ENCODE measurements at regions not wholly inside any gene's neighbourhood (a gene's known extent, or its start where the extent isn't known, plus 50 kb on each side); places are given as distances from the start of the nearest gene placed in this dataset.

DNA sequence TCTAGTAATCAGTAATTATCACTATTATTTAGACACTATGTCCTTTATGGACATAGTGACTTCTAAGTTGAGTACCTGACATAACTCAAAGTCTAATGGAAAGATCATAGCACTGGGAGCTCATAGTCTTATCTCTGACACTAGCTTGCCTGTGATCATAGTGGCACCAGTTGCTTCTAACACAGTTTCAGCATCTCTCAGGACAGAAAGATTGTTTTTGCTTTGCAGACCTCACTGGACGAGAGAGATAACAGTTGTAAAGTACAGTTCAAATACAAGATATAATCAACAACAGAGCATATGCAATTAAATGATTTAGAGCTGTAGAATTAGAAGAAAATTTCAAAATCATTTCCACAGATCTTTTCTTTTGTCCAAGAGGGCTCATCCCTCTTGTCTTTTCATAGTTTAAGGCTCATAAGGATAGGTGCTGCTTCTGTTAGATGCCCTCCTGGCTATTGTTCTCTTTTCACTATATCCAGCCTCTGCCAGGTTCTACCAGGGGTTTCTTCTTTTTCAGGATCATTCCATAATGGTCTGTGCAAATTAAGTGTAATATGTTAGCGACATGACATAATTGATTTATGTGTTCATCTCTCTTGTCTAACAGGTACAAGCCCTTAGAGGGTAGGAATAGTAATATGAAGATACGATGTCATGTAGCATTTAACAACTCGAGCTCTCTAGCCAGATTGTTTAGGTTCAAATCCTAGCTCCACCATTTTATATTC, 1175.4 kb upstream of the TENM4 start:
- Mint-ChIP-seq H3K9me3 (peaks cover 2 to 9% (median 5%) of the 10 kb centered on the region in 3 donors), H3K4me3 (no peak overlapping the region), H3K36me3 (no peaks in the 10 kb centered on the region), H3K27me3 (no peaks in the 10 kb centered on the region), H3K27ac (no peak overlapping the region), H3K4me1 (no peaks in the 10 kb centered on the region)

DNA sequence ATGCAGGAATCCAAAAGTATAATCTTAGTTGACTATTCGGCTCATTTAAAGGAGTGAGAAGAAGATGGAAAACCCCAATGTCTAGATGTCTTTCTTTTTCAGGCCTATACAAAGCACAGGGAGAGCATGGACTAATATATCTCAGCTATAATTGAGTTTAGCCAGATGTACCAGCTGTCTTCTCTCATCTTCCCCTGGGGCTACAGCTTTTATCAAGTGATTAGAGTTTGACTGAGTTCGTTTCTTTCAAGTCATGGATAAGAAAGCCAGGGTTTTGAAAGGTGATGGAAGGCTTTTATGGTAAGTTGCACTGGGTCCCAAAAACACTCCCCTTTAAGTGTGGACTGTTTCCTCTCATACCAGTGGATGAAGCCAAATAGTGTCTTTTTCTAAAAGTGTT, 1172.8 kb upstream of the TENM4 start:
- Mint-ChIP-seq H3K27me3 (no peaks in the 10 kb centered on the region), H3K4me3 (no peak overlapping the region), H3K36me3 (no peaks in the 10 kb centered on the region), H3K27ac (no peak overlapping the region), H3K4me1 (no peaks in the 10 kb centered on the region), H3K9me3 (peaks cover 5 to 14% (median 9%) of the 10 kb centered on the region in 3 donors)

DNA sequence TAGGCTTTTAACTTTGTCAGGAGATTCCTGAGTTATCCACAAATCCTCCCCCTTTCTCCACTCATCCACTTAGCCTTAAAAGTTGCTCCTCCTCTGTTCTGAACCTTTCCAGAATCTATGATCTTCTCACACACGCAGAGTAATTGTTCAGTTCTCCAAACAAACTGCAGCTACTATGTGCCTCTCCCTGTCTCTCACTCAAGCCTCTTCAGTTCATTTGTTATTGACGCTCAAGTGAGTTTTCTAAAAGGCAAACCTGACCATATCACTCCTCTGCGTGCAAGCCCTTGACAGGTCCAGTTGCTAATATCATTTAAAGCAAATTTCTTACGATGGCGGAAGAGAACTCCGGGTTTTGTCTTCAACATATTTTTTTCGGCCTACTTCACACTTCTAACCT, 1169.7 kb upstream of the TENM4 start:
- no peak overlapping the region for H3K27ac Mint-ChIP-seq
- H3K36me3 Mint-ChIP-seq = no peaks in the 10 kb centered on the region
- no peak overlapping the region for H3K4me3 Mint-ChIP-seq
- no peaks in the 10 kb centered on the region for H3K4me1 Mint-ChIP-seq
- H3K27me3 Mint-ChIP-seq = no peaks in the 10 kb centered on the region
- peaks cover 3 to 18% (median 6%) of the 10 kb centered on the region in 3 donors for H3K9me3 Mint-ChIP-seq

DNA sequence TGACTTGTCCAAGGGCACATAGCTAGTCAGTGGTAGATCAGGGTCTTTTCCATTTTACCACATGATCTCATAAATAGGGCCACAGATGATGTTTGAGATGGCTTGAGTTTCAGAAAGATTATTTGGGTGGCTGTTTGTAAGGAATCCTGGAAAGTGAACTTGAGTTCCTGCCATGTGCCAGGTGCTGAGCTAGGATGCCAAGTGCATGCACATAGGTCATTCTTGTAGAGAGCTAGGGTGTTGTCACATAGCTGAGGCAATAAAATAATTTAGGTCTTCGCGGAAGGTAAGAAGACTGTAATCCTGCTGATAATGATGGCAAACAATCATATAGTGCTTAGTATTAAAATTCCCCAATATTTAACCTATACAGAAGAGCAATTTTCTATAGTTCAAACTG, 1162.6 kb upstream of the TENM4 start:
- Mint-ChIP-seq H3K27me3 (no peaks in the 10 kb centered on the region), H3K9me3 (peaks cover 0 to 8% (median 4%) of the 10 kb centered on the region in 3 donors), H3K4me1 (no peaks in the 10 kb centered on the region), H3K27ac (no peak overlapping the region), H3K4me3 (no peak overlapping the region), H3K36me3 (no peaks in the 10 kb centered on the region)

DNA sequence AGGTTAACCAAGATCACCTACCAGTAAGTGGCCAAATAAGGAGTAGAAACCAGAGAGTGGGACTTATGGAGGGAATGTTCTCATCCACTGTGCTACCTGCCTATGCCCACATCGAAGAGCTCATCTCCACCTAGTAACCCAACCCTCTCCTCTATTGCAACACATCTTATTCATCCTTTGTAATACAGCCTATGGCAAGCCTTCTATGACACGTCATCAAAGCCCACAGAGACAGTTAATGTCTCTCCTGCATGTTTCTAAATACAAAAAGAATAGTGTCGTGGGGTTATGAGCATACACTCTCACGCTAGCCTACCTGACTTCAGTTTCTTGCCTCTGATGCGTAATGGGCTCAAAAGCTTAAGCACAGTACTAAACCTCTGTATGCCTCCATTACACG, 1158.1 kb upstream of the TENM4 start:
- H3K36me3 Mint-ChIP-seq = no peaks in the 10 kb centered on the region
- no peaks in the 10 kb centered on the region for H3K4me1 Mint-ChIP-seq
- H3K4me3 Mint-ChIP-seq = no peak overlapping the region
- no peak overlapping the region for H3K27ac Mint-ChIP-seq
- no peaks in the 10 kb centered on the region for H3K27me3 Mint-ChIP-seq
- peaks cover 0 to 8% (median 6%) of the 10 kb centered on the region in 3 donors for H3K9me3 Mint-ChIP-seq

DNA sequence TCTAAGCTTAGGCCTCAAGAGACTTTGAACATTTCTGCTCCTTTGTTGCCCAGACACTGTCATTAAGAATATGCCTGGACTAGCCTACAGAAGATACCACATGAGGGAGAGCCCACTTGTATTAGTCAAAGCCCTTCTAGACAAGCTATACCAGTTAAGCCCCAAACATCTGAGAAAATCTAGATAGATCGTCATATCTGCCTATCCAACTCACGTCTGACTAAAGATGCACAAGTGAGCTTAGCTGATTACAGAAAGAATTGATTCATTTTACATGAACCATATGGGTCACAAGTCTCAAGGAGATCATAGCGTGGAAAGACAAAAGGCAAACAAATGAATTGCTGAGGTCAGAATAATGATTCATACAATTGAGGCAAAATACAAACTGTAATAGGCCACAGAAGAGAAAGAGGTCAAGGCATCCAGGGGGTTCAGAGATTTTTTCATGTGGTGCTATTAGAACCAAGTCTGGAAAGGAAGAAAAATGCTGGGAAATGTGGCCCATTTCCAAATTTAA, 1155.5 kb upstream of the TENM4 start:
- H3K4me3 Mint-ChIP-seq = no peak overlapping the region
- no peak overlapping the region for H3K27ac Mint-ChIP-seq
- H3K9me3 Mint-ChIP-seq = peaks cover 0 to 14% (median 6%) of the 10 kb centered on the region in 3 donors
- no peaks in the 10 kb centered on the region for H3K36me3 Mint-ChIP-seq
- no peaks in the 10 kb centered on the region for H3K27me3 Mint-ChIP-seq
- no peaks in the 10 kb centered on the region for H3K4me1 Mint-ChIP-seq

DNA sequence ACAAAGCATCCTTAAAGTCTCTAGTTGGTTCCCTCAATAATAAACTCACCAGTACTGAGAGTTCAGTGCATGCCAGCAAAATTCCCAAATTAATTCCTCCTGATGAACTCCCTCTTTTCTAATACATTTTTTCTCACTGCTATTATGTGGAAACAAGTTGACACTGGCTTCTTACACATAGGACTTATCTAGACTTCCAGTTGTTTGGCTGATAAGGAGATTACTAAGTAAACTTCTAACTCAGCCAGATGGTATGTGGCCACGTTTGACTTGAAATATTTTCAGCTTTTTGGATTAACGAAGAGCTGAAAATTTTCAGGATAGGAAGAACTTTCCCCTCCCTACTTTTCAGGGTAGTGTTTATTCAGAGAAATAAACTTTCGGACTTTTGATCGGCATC, 1154.2 kb upstream of the TENM4 start:
- Mint-ChIP-seq H3K27me3 (no peaks in the 10 kb centered on the region), H3K4me3 (no peak overlapping the region), H3K4me1 (no peaks in the 10 kb centered on the region), H3K36me3 (no peaks in the 10 kb centered on the region), H3K27ac (no peak overlapping the region), H3K9me3 (peaks cover under 1 to 14% (median 6%) of the 10 kb centered on the region in 3 donors)

DNA sequence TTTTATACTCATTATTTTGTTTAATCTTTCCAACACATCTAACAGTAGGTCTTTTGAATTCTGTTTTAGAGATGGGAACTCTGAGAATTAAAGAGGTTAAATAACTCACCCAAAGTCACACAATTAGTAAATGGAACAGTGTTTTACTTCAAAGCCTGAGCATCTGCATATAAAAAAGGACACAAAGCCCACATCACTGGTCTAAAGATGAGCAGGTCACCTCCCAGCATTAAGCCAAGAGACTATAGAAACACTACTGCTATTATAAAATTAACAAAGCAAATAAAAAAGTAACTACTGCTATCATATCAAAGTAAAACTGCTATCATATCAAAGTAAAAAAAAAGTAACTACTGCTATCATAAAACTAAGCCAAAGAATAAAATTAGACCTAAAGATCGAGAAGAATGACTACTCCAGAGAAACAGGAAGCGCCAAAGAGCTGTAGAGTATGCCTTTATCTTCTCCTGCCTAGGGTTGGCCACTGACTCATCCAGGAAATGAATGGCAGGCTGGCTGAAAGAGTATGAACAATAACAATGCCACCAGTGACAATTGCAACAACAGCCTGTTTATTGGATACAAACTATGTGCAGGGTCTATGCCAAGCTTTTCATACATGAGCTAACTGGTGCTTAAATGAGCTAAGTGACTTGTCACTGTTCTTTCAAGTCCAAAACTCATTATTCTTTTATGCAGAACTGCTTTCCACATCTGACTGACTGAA, 1153.0 kb upstream of the TENM4 start:
- H3K27me3 Mint-ChIP-seq = no peaks in the 10 kb centered on the region
- no peak overlapping the region for H3K4me3 Mint-ChIP-seq
- H3K9me3 Mint-ChIP-seq = peaks cover 2 to 14% (median 3%) of the 10 kb centered on the region in 3 donors
- H3K27ac Mint-ChIP-seq = no peak overlapping the region
- H3K4me1 Mint-ChIP-seq = no peaks in the 10 kb centered on the region
- no peaks in the 10 kb centered on the region for H3K36me3 Mint-ChIP-seq

DNA sequence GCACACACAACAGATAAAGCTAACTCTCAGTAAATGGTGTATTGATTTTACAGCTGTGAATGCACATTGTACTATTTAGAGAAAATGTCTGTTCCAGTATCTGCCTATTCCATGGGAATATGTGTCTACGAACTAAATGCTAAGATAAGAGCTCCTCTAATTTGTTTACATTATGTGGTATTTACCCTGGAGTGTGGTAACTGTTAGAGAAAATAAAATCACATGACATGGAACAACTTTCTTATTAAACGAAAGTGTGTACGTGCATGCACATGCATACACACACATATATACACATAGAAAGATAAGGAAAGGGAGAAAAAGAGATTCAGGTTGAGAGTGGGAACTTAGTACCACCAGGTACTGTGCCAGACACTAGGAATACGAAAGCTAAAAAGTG, 1151.7 kb upstream of the TENM4 start:
- Mint-ChIP-seq H3K27me3 (no peaks in the 10 kb centered on the region), H3K36me3 (no peaks in the 10 kb centered on the region), H3K4me1 (no peaks in the 10 kb centered on the region), H3K4me3 (no peak overlapping the region), H3K27ac (no peak overlapping the region), H3K9me3 (peaks cover 2 to 14% (median 3%) of the 10 kb centered on the region in 3 donors)

DNA sequence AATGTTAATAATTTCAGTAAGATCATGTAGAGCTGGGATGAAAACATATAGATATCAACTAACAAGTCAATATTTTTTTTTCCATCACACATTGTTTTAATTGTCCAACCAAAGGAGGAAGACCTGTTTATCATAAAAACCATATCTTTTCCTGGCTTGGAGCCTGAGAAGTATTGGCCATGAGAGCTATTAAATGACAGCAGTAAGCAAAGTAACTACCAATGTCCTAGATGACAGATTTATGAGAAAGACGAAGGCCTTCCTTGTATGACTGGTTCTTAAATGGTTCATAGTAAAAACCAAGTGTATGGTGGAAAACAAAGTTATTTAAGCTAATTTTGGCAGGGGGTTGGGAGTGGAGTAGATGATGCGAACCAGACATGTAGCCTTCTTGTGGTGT, 1147.1 kb upstream of the TENM4 start:
- H3K27me3 Mint-ChIP-seq = no peaks in the 10 kb centered on the region
- no peak overlapping the region for H3K4me3 Mint-ChIP-seq
- no peaks in the 10 kb centered on the region for H3K4me1 Mint-ChIP-seq
- H3K9me3 Mint-ChIP-seq = peaks cover 0 to 7% (median 3%) of the 10 kb centered on the region in 3 donors
- no peaks in the 10 kb centered on the region for H3K36me3 Mint-ChIP-seq
- no peak overlapping the region for H3K27ac Mint-ChIP-seq

DNA sequence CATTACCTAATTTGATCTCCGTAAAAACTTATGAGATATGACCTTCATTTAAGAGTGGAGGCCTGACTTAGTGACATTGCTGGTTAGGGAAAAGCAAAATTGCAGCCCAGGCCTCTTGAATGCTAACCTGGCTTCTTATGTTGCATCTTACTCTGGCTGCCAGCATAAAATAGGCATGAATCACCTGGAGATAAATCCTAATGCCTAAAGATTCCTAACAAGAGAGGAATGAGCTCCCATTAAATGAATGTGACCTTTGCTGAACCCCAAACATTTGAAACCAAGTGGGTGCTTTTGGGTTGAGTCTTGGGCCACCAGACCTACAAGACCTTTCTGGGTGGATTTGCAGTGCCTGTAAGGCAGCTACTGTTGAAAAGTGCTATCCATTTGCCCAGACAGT, 1145.6 kb upstream of the TENM4 start:
- Mint-ChIP-seq H3K9me3 (peaks cover 0 to 3% (median 0%) of the 10 kb centered on the region in 3 donors), H3K27me3 (no peaks in the 10 kb centered on the region), H3K36me3 (no peaks in the 10 kb centered on the region), H3K27ac (no peak overlapping the region), H3K4me1 (no peaks in the 10 kb centered on the region), H3K4me3 (no peak overlapping the region)

DNA sequence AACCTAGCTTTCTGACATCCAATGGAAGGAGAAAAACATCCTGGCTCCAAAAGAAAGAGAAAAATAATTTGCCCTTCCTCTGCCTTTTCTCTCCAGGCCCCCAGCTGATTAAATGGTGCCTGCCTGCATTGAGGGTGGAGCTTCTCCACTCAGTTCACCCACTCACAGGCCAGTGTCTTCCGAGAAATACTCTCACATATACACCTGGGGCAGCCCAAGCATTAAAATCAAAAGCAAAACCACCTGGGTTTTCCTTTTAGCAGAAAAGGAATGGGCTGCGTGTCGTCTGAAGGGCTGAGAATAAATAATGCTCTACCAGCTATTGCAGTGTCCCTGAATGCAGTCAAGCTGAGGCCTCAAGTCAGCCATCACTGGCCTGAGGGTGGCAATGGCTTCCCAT, 1143.8 kb upstream of the TENM4 start:
- Mint-ChIP-seq H3K27me3 (no peaks in the 10 kb centered on the region), H3K9me3 (no peaks in the 10 kb centered on the region), H3K27ac (no peak overlapping the region), H3K4me3 (no peak overlapping the region), H3K4me1 (no peaks in the 10 kb centered on the region), H3K36me3 (no peaks in the 10 kb centered on the region)

DNA sequence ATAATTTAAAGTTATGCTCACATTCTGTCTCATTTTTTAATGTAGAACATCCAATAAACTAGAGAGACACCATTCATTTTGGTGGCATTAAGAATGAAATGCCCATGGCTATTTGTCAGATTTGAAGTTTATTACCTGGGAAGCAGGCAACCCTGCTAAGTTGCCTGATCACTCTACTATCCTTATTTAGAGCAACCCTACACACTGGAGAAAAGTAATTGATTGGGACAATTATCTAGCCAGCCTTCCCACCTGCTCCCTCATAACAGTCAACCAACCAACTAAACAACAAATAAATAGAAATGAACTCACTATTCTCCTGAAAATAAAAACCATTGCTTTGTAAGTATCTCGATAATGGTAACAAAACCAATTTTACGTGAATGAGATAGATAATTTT, 1129.0 kb upstream of the TENM4 start:
- Mint-ChIP-seq H3K36me3 (no peaks in the 10 kb centered on the region), H3K9me3 (peaks cover 0 to 16% (median 7%) of the 10 kb centered on the region in 3 donors)

DNA sequence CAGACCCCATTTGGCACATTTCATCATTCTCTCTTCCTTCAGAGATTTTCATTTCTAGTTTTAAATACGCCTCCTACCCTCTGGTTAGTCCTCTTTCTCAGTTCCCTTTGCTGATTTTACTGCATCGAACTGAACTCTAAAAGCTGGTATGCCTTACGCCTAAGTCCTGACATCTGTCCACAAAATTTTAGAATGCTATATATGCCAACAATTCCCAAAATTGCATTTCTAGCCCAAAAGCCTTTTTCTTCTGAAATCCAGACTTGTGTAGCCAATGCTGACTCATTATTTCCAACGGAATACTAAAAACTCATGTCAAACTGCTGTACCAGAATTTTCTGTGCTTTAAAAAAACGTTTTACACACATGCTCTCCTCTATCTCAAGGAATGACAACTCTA, 1124.4 kb upstream of the TENM4 start:
- Mint-ChIP-seq H3K4me3 (no peak overlapping the region), H3K27ac (no peak overlapping the region), H3K36me3 (no peaks in the 10 kb centered on the region), H3K9me3 (peaks cover 0 to 4% (median 0%) of the 10 kb centered on the region in 3 donors), H3K27me3 (no peaks in the 10 kb centered on the region), H3K4me1 (no peaks in the 10 kb centered on the region)

More for the DNA sequence above, 1129.0 kb upstream of the TENM4 start:
- Mint-ChIP-seq H3K27me3 (no peaks in the 10 kb centered on the region), H3K4me3 (no peak overlapping the region), H3K27ac (no peak overlapping the region), H3K4me1 (no peaks in the 10 kb centered on the region)

DNA sequence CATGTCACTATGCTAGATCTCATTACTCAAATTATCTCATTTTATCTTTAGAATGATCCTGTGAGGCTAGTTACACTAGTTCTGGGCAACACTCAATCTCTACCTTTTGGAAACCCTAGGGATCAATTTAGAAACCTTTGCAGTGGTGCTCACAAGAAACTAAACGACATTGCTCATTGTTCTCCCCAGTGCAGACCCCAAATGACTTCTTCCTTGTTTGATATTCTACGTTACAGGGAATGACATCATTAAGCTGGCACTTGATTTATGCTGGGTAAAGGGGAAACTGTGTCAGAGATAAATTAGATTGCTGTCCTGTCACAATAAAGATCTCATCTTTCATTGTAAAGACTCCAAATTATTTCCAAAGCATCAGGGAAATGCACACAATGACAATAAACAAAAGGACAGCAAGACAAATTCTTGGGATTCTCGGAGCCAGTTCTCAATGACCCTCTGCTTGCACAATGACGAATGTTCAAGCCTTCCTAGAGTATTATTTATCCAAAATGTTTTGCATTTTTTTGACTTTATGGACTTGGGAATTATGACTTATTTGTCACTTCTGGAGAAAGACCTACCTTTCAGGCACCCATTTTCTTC, 1121.8 kb upstream of the TENM4 start:
- Mint-ChIP-seq H3K4me1 (no peaks in the 10 kb centered on the region), H3K27ac (no peak overlapping the region), H3K36me3 (no peaks in the 10 kb centered on the region), H3K4me3 (no peak overlapping the region), H3K27me3 (no peaks in the 10 kb centered on the region), H3K9me3 (peaks cover 0 to 7% (median 0%) of the 10 kb centered on the region in 3 donors)

All from IgD-negative memory B cell (primary cell).